HG02981 (cell line): ENCODE measurements at regions not wholly inside any gene's neighbourhood (a gene's known extent, or its start where the extent isn't known, plus 50 kb on each side); places are given as distances from the start of the nearest gene placed in this dataset.

Source experiments
- ATAC-seq: cut with Tn5 transposase; IDR thresholded peaks from one replicate; pipeline ENCODE4 v1.9.1; 2021; ENCODE audit warnings: mild to moderate bottlenecking, moderate library complexity; ENCODE audit not compliant: unreplicated experiment

- peak; percentile 63 for ATAC-seq
Measured at GRCh38 chrX:45758738-45759397, 558.2 kb upstream of the DIPK2B start.

- peak; percentile 32 for ATAC-seq
Measured at GRCh38 chrX:45758319-45758718, 557.6 kb upstream of the DIPK2B start.

GRCh38 chrX:45757272-45757671 is 556.6 kb upstream of the DIPK2B start:
- no peak for ATAC-seq

GRCh38 chrX:45756557-45756956 is 555.9 kb upstream of the DIPK2B start:
- no peak for ATAC-seq

- ATAC-seq: no peak
Measured at GRCh38 chrX:45755703-45756102, 555.0 kb upstream of the DIPK2B start.

GRCh38 chrX:45751156-45751555 is 550.5 kb upstream of the DIPK2B start:
- ATAC-seq: no peak

GRCh38 chrX:45750639-45751038 is 550.0 kb upstream of the DIPK2B start:
- ATAC-seq: no peak

GRCh38 chrX:45749375-45749774 is 548.7 kb upstream of the DIPK2B start:
- ATAC-seq: no peak

GRCh38 chrX:45748369-45748774 is 547.7 kb upstream of the DIPK2B start:
- no peak for ATAC-seq

GRCh38 chrX:45747905-45748304 is 547.2 kb upstream of the DIPK2B start:
- ATAC-seq: no peak

- no peak for ATAC-seq
Measured at GRCh38 chrX:45745479-45745878, 544.8 kb upstream of the DIPK2B start.

- ATAC-seq: no peak
Measured at GRCh38 chrX:45743906-45744625, 543.4 kb upstream of the DIPK2B start.

GRCh38 chrX:45743081-45743533 is 542.4 kb upstream of the DIPK2B start:
- ATAC-seq: no peak

GRCh38 chrX:45740291-45740690 is 539.6 kb upstream of the DIPK2B start:
- no peak for ATAC-seq

GRCh38 chrX:45735571-45735970 is 534.9 kb upstream of the DIPK2B start:
- ATAC-seq: no peak

- no peak for ATAC-seq
Measured at GRCh38 chrX:45731448-45731847, 530.8 kb upstream of the DIPK2B start.

GRCh38 chrX:45727761-45728160 is 527.1 kb upstream of the DIPK2B start:
- ATAC-seq: no peak

GRCh38 chrX:45722471-45722870 is 521.8 kb upstream of the DIPK2B start:
- ATAC-seq: no peak

GRCh38 chrX:45719751-45720501 is 519.2 kb upstream of the DIPK2B start:
- ATAC-seq: no peak

GRCh38 chrX:45718676-45719075 is 518.0 kb upstream of the DIPK2B start:
- ATAC-seq: no peak

- no peak for ATAC-seq
Measured at GRCh38 chrX:45716750-45717149, 516.1 kb upstream of the DIPK2B start.

- no peak for ATAC-seq
Measured at GRCh38 chrX:45715748-45716147, 515.1 kb upstream of the DIPK2B start.
